ENCODE measurements at regions not wholly inside any gene's neighbourhood (a gene's known extent, or its start where the extent isn't known, plus 50 kb on each side); places are given as distances from the start of the nearest gene placed in this dataset.

DNA sequence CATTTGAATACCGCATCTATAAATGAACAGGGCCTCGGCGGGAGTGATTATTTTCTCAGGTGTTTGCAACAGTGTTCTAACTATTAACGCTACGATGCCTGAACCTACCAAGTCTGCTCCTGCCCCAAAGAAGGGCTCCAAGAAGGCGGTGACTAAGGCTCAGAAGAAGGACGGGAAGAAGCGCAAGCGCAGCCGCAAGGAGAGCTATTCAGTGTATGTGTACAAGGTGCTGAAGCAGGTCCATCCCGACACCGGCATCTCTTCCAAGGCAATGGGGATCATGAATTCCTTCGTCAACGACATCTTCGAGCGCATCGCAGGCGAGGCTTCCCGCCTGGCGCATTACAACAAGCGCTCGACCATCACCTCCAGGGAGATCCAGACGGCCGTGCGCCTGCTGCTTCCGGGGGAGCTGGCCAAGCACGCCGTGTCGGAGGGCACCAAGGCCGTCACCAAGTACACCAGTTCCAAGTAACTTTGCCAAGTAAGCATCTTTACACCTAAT, 70.9 kb downstream of the HFE start (continued):
- TF ChIP-seq, protein P1, sequence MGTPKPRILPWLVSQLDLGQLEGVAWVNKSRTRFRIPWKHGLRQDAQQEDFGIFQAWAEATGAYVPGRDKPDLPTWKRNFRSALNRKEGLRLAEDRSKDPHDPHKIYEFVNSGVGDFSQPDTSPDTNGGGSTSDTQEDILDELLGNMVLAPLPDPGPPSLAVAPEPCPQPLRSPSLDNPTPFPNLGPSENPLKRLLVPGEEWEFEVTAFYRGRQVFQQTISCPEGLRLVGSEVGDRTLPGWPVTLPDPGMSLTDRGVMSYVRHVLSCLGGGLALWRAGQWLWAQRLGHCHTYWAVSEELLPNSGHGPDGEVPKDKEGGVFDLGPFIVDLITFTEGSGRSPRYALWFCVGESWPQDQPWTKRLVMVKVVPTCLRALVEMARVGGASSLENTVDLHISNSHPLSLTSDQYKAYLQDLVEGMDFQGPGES (IDR thresholded peaks at IDR 0.05; ENCODE audit: low read depth, low read length) = no peak
- TF ChIP-seq RAD21 (IDR thresholded peaks at IDR 0.05; ENCODE audit: low read length) = no peak
- no peak for TF ChIP-seq FOXM1 (IDR thresholded peaks at IDR 0.05; ENCODE audit: low read depth)
- no peak for TF ChIP-seq GATA2 (CRISPR knock-in tag; IDR thresholded peaks at IDR 0.05)
- TF ChIP-seq, protein P2, sequence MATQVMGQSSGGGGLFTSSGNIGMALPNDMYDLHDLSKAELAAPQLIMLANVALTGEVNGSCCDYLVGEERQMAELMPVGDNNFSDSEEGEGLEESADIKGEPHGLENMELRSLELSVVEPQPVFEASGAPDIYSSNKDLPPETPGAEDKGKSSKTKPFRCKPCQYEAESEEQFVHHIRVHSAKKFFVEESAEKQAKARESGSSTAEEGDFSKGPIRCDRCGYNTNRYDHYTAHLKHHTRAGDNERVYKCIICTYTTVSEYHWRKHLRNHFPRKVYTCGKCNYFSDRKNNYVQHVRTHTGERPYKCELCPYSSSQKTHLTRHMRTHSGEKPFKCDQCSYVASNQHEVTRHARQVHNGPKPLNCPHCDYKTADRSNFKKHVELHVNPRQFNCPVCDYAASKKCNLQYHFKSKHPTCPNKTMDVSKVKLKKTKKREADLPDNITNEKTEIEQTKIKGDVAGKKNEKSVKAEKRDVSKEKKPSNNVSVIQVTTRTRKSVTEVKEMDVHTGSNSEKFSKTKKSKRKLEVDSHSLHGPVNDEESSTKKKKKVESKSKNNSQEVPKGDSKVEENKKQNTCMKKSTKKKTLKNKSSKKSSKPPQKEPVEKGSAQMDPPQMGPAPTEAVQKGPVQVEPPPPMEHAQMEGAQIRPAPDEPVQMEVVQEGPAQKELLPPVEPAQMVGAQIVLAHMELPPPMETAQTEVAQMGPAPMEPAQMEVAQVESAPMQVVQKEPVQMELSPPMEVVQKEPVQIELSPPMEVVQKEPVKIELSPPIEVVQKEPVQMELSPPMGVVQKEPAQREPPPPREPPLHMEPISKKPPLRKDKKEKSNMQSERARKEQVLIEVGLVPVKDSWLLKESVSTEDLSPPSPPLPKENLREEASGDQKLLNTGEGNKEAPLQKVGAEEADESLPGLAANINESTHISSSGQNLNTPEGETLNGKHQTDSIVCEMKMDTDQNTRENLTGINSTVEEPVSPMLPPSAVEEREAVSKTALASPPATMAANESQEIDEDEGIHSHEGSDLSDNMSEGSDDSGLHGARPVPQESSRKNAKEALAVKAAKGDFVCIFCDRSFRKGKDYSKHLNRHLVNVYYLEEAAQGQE (IDR thresholded peaks at IDR 0.05; ENCODE audit: low read depth, low read length) = no peak; the same call in 1 of the 2 replicates
- no peak for TF ChIP-seq MXI1 (IDR thresholded peaks at IDR 0.05; ENCODE audit: low read depth, low read length)

DNA sequence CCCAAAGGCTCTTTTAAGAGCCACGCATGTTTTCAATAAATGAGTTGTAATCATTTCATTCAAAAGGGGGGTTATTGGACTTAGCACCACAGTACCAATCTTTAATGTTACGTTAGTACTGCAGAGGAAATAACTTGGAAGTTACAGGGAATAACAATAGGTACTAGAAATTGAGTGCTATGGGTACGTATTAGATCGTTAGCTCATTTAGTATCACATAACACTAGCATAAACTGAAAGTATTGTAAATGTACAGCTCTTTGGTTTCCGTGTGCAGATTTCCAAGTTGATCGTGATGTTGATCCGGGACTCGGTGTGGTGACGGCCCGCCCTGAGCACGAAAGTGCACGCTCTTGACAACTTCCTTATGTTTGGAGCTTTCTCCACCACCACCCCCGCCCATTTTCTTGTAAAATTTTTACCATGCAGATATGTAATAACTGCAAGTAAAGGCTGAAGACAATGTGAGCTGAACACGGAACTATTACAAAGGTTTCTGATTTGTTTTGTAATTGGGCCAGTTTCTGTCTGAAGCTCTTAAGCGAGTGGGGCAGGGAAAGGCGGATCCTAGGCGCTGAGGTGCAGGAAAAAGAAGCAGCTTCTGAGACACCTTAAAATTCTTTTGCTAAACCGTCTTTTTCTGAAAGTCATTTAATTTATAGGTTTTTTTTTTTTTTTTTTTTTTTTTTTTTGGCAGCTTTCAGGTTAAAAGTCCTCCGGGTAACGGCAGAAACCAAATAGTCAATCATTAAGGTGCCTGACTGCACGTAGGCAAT, 71.5 kb downstream of the HFE start:
- H3K4me3 ChIP-seq (ENCODE audit: low read depth in 2 of 2, low read length in 1 of 2) = peak overlapping the region; percentile 73 to 96
- H3K27me3 ChIP-seq (ENCODE audit: insufficient read depth) = no peaks in the 10 kb centered on the region
- no peak for DNase-seq
- TF ChIP-seq POLR2AphosphoS5 (IDR thresholded peaks at IDR 0.05; ENCODE audit: low read depth, low read length) = peak; percentile 56; the same call in 1 of the 2 replicates
- TF ChIP-seq, protein P1 (IDR thresholded peaks at IDR 0.05; ENCODE audit: low read depth, low read length) = no peak
- TF ChIP-seq CHD2 (IDR thresholded peaks at IDR 0.05; ENCODE audit: low read length, partially characterized antibody) = no peak
- no peak for TF ChIP-seq GABPA (IDR thresholded peaks at IDR 0.05; ENCODE audit: low read depth)
- TF ChIP-seq RFX5 (IDR thresholded peaks at IDR 0.05; ENCODE audit: low read length) = no peak
- no peak for TF ChIP-seq FOXJ3 (CRISPR knock-in tag; IDR thresholded peaks at IDR 0.05)
- TF ChIP-seq, protein P3, sequence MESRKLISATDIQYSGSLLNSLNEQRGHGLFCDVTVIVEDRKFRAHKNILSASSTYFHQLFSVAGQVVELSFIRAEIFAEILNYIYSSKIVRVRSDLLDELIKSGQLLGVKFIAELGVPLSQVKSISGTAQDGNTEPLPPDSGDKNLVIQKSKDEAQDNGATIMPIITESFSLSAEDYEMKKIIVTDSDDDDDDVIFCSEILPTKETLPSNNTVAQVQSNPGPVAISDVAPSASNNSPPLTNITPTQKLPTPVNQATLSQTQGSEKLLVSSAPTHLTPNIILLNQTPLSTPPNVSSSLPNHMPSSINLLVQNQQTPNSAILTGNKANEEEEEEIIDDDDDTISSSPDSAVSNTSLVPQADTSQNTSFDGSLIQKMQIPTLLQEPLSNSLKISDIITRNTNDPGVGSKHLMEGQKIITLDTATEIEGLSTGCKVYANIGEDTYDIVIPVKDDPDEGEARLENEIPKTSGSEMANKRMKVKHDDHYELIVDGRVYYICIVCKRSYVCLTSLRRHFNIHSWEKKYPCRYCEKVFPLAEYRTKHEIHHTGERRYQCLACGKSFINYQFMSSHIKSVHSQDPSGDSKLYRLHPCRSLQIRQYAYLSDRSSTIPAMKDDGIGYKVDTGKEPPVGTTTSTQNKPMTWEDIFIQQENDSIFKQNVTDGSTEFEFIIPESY (IDR thresholded peaks at IDR 0.05; ENCODE audit: borderline replicate concordance, low read depth) = no peak
- no peak for TF ChIP-seq MEF2A (IDR thresholded peaks at IDR 0.05; ENCODE audit: borderline replicate concordance, low read depth)
- TF ChIP-seq YY1 (IDR thresholded peaks at IDR 0.05; ENCODE audit: low read depth) = no peak
- TF ChIP-seq, protein P4, sequence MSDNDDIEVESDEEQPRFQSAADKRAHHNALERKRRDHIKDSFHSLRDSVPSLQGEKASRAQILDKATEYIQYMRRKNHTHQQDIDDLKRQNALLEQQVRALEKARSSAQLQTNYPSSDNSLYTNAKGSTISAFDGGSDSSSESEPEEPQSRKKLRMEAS (IDR thresholded peaks at IDR 0.05; ENCODE audit: low read depth) = peak; percentile 36
- peak; percentile 21; the same call in 1 of the 2 replicates for TF ChIP-seq FOXM1 (IDR thresholded peaks at IDR 0.05; ENCODE audit: low read depth)
- TF ChIP-seq TCF12 (IDR thresholded peaks at IDR 0.05) = no peak
- no peak for TF ChIP-seq GATA2 (CRISPR knock-in tag; IDR thresholded peaks at IDR 0.05)
- peak; percentile 69; the same call in 1 of the 2 replicates for TF ChIP-seq MXI1 (IDR thresholded peaks at IDR 0.05; ENCODE audit: low read depth, low read length)
- peaks cover 46% of the 10 kb centered on the region for H3F3A ChIP-seq (replicated peaks; ENCODE audit: insufficient read depth)
- 1% methylated on average over 21 of the region's 21 CpGs for WGBS (ENCODE audit: low lambda C conversion rate)
- CTCF ChIA-PET = interaction anchor here (1.8 to 3.1 kb wide), 4 partner anchors 11 to 30 kb away, joined by 6 to 18 read pairs (median 10); a partner anchor contains a TSS
- peaks cover 58% of the 10 kb centered on the region for H3K79me2 ChIP-seq (ENCODE audit: insufficient read depth)
- no peaks in the 10 kb centered on the region for H3K9me2 ChIP-seq
- H3K9ac ChIP-seq = peak overlapping the region; percentile 95
- peak overlapping the region; percentile 80 to 88 for H3K27ac ChIP-seq (ENCODE audit: low read depth in 2 of 2, low read length in 1 of 2)
- POLR2A ChIA-PET = interaction anchor here (0.6 to 7.7 kb wide), 30 partner anchors 9 to 1713 kb away, joined by 3 to 623 read pairs (median 10); a partner anchor contains a TSS
- H4K20me1 ChIP-seq (ENCODE audit: insufficient read depth) = peaks cover 9% of the 10 kb centered on the region
- H2AFZ ChIP-seq (ENCODE audit: low read depth) = no peak overlapping the region
- H3K9me3 ChIP-seq = no peaks in the 10 kb centered on the region
- H3K4me1 ChIP-seq (ENCODE audit: control insufficient read depth in 1 of 2, insufficient read depth in 2 of 2, low read depth in 1 of 2, low read length in 1 of 2) = no peaks in the 10 kb centered on the region; a peak in 3 of 4 replicates
- H3K4me2 ChIP-seq = peak overlapping the region; percentile 78
- peaks cover 5 to 6% of the 10 kb centered on the region in 2 experiments for H3K36me3 ChIP-seq (replicated peaks in 1 of 2; ENCODE audit: control insufficient read depth in 1 of 2, insufficient read depth in 2 of 2, low read length in 1 of 2)

All from SK-N-SH (cell line).